RWPE1 (cell line): ENCODE measurements at regions not wholly inside any gene's neighbourhood (a gene's known extent, or its start where the extent isn't known, plus 50 kb on each side); places are given as distances from the start of the nearest gene placed in this dataset.

Experiments
- CTCF ChIA-PET: fragments of 350-600 bp; sonication (Branson Sonifier 250); formaldehyde crosslinking; extraction: SDS; loops from one replicate; lab custom pipeline; 2021; lab: Yijun Ruan, JAX
- POLR2A ChIA-PET: fragments of 400-600 bp; formaldehyde crosslinking; extraction: SDS; loops from one replicate; lab custom pipeline; 2020; ENCODE audit warnings: antibody characterized with exemption; ENCODE audit not compliant: low non-redundant PET; lab: Yijun Ruan, JAX
- DNase-seq: peaks from one replicate; pipeline ENCODE4 v3.0.0; 2012; ENCODE audit warnings: low spot score
- H3K27ac ChIP-seq: fragments of 450-650 bp; 2 replicates; pipeline ENCODE4 v1.5.1; 2017
- TF ChIP-seq, protein P1 (sequence below): fragments of 450-650 bp; conservative IDR thresholded peaks from 2 replicates; pipeline ENCODE4 v1.5.1; 2017; ENCODE audit warnings: low read depth, mild to moderate bottlenecking

DNA sequence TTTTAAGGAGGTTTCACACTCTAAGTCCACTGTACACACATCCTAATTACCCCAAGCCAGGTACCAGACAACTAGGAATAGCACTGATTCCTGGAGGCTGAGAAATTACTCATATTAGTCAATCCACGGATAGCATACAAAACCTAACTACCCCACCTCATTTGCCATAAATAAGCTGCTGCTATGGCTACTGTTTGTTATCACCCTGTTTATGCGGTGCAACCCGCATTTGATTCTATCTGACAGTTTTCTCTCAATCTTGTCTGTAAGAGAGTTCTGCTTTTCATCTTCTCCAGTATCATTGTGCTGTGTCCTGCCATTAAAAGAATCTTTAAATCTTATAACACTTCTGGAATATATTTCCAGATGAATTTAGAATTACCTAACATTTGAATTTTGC lies 1496.5 kb downstream of the PLA2G4A start:
- no peak overlapping the region for H3K27ac ChIP-seq
- DNase-seq = no peak
- POLR2A ChIA-PET = no interaction called here
- TF ChIP-seq, protein P1, sequence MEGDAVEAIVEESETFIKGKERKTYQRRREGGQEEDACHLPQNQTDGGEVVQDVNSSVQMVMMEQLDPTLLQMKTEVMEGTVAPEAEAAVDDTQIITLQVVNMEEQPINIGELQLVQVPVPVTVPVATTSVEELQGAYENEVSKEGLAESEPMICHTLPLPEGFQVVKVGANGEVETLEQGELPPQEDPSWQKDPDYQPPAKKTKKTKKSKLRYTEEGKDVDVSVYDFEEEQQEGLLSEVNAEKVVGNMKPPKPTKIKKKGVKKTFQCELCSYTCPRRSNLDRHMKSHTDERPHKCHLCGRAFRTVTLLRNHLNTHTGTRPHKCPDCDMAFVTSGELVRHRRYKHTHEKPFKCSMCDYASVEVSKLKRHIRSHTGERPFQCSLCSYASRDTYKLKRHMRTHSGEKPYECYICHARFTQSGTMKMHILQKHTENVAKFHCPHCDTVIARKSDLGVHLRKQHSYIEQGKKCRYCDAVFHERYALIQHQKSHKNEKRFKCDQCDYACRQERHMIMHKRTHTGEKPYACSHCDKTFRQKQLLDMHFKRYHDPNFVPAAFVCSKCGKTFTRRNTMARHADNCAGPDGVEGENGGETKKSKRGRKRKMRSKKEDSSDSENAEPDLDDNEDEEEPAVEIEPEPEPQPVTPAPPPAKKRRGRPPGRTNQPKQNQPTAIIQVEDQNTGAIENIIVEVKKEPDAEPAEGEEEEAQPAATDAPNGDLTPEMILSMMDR = no peak
- CTCF ChIA-PET = no interaction called here

DNA sequence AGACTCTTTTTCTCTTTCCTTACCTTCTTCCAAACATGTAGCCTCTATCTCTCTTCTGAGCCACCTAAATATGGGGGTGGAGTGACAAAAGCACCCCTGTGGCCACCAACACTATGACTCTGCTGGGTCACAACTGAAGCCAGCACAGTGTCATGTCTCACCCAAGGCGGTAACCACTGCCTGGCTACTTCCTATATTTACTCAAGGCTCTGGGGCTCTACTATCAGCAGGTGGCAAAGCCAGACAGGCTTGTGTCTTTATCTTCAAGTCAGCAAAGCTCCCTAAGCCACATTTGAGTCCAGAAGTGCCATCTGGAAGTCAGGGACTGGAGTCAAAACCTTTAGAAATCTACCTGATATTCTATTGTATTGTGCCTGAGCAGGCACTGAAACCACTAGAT lies 1515.2 kb downstream of the PLA2G4A start:
- ChIA-PET CTCF (no interaction called here), POLR2A (no interaction called here)
- TF ChIP-seq, protein P1 = no peak
- no peak for DNase-seq
- no peak overlapping the region for H3K27ac ChIP-seq

DNA sequence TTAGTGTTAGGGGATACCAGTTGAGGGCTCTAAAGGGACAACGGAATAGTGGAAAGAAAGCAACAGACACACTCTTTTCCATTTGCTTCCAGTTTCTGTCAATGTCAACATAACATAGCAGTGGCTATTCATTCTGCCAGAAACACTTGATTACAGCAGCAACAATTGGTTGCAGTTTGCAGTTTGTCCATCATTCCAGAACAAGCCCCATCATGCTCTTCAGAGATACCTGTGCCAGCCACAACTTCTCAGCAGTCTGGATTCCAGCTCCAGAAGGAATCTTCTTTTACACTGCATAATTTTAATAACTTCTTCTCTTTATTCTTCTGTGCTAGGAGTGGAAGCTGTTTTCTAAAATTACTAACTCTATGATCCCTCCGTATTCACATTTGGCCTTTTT lies 1521.4 kb downstream of the PLA2G4A start:
- ChIA-PET POLR2A (no interaction called here), CTCF (no interaction called here)
- no peak overlapping the region for H3K27ac ChIP-seq
- peak; percentile 11 for DNase-seq
- TF ChIP-seq, protein P1 = no peak

DNA sequence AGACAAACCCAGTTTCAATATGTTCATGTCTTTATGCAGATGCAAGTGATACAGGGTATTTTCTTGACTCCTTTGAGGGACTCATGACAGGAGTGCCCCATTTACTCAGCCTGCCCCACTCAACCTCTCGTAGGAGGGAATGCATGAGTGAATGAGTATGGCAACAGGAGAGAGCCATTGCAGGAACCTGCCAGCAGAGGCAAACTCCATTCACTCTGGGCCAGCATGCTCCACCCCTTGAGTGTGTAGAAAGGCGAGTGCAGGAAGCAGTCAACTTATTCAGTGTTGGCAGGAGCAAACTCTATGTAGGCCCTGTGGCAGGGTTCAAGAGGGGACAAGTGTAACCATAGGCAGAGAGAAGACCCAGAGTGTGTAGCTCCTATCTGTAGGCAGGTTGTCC lies 1526.3 kb downstream of the PLA2G4A start:
- CTCF ChIA-PET = interaction anchor here (0.6 to 0.7 kb wide), 2 partner anchors 39 to 48 kb away, joined by 3 read pairs; no protein-coding TSS in a partner anchor
- POLR2A ChIA-PET = no interaction called here
- TF ChIP-seq, protein P1 = no peak
- no peak overlapping the region for H3K27ac ChIP-seq
- no peak for DNase-seq

DNA sequence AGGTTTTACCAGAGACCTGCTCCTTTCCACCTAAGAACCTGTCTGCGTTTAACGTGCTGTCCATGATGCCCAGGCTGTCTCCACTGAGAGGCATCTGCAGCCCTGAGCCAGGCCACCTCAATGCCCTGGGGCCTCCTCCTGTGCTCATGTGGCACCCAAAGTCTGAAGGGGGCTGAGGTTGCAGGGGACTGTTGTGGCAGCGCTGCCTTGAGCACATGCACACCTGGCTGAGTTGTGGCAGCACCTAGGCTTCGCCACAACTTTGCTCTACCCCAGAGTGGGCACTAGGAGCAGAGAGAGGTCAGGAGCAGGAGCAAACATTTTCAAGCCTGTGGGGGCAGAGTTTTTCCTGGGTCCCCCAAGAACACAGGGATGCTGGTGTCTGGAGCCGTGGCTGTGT lies 1527.1 kb downstream of the PLA2G4A start:
- no peak overlapping the region for H3K27ac ChIP-seq
- ChIA-PET CTCF (no interaction called here), POLR2A (no interaction called here)
- DNase-seq = no peak
- TF ChIP-seq, protein P1 = no peak

DNA sequence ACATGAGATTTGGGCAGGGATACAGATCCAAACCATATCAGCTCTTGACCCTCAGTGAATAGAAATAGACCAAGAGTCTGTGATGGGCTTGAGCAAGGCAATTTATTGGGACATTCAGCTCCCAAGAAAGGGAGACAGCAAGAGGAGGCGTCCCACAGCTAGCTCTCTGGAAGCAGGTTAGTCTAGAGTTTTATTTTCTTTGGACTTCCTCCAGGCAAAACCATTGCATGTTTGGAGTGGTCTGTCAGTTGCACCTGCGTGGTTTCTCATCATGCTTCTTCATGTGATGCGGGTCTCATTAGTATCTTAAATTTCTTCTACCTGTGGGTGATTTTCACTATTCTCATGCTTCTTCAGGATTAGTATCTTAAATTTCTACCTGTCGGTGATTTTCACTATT lies 1530.6 kb downstream of the PLA2G4A start:
- no peak overlapping the region for H3K27ac ChIP-seq
- CTCF ChIA-PET = no interaction called here
- TF ChIP-seq, protein P1 = no peak
- POLR2A ChIA-PET = no interaction called here
- DNase-seq = no peak
